ENCODE measurements at regions not wholly inside any gene's neighbourhood (a gene's known extent, or its start where the extent isn't known, plus 50 kb on each side); places are given as distances from the start of the nearest gene placed in this dataset.

DNA sequence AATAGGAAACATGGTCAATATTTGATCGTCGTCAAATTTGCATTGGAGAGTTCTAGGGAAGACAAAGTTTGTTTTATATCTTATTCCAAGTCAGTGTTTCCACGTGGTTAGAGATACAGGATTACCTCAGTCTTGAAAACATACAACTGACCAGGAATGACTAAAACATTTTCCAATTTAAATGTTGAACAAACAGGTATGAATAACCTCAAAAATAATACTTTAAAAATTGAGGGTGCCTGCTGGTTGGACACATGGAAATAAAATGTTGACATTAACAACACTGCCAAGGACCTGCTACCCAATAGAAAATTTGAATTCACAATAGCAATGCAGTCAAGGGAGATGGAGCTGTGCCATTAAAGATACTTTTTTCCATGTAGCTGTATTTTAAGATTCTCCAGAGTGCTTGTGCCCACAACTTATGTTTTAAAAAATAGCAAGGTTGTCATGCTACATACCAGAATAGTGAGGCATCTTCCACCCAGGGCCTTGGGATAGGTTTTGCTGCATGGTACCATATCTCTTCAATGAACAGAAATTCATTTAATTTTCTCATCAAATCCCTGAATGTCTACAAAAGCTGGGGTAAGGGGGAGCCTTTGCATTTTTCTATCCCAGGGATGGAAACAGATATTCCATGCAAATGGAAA is 260.8 kb downstream of the EFNB2 start:
- TF ChIP-seq, protein P1, sequence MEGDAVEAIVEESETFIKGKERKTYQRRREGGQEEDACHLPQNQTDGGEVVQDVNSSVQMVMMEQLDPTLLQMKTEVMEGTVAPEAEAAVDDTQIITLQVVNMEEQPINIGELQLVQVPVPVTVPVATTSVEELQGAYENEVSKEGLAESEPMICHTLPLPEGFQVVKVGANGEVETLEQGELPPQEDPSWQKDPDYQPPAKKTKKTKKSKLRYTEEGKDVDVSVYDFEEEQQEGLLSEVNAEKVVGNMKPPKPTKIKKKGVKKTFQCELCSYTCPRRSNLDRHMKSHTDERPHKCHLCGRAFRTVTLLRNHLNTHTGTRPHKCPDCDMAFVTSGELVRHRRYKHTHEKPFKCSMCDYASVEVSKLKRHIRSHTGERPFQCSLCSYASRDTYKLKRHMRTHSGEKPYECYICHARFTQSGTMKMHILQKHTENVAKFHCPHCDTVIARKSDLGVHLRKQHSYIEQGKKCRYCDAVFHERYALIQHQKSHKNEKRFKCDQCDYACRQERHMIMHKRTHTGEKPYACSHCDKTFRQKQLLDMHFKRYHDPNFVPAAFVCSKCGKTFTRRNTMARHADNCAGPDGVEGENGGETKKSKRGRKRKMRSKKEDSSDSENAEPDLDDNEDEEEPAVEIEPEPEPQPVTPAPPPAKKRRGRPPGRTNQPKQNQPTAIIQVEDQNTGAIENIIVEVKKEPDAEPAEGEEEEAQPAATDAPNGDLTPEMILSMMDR (IDR thresholded peaks at IDR 0.05): no peak
- no peak for TF ChIP-seq POLR2A (IDR thresholded peaks at IDR 0.05)
- TF ChIP-seq POLR2AphosphoS5 (IDR thresholded peaks at IDR 0.05): no peak
- TF ChIP-seq EP300 (IDR thresholded peaks at IDR 0.05): no peak
